ENCODE measurements at regions not wholly inside any gene's neighbourhood (a gene's known extent, or its start where the extent isn't known, plus 50 kb on each side); places are given as distances from the start of the nearest gene placed in this dataset.

DNA sequence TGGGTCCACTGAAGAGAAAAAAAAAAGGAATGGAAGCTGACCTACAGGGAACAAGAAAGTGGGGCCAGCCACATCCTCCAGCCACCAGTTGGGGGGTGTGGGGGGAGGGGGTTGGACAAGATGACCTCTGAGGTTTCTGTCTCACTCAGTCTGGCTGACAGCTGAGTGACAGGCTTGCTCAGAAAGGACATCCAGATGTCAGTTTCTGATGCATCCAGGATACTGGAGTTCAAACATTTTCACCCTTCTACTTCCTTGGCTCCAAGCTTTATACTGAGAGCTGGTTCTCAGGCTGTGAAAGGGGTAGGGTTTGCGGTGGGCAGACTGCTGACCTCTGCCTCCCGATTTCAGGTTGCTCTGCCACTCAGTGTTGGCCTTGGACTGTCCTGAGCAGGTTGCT lies 2178.3 kb downstream of the TP53TG3F start:
- Mint-ChIP-seq H3K9me3 (peaks cover 6% of the 10 kb centered on the region), H3K36me3 (no peaks in the 10 kb centered on the region), H3K27me3 (no peaks in the 10 kb centered on the region), H3K27ac (no peak overlapping the region), H3K4me3 (no peak overlapping the region), H3K4me1 (no peaks in the 10 kb centered on the region)
- DNase-seq: no peak

DNA sequence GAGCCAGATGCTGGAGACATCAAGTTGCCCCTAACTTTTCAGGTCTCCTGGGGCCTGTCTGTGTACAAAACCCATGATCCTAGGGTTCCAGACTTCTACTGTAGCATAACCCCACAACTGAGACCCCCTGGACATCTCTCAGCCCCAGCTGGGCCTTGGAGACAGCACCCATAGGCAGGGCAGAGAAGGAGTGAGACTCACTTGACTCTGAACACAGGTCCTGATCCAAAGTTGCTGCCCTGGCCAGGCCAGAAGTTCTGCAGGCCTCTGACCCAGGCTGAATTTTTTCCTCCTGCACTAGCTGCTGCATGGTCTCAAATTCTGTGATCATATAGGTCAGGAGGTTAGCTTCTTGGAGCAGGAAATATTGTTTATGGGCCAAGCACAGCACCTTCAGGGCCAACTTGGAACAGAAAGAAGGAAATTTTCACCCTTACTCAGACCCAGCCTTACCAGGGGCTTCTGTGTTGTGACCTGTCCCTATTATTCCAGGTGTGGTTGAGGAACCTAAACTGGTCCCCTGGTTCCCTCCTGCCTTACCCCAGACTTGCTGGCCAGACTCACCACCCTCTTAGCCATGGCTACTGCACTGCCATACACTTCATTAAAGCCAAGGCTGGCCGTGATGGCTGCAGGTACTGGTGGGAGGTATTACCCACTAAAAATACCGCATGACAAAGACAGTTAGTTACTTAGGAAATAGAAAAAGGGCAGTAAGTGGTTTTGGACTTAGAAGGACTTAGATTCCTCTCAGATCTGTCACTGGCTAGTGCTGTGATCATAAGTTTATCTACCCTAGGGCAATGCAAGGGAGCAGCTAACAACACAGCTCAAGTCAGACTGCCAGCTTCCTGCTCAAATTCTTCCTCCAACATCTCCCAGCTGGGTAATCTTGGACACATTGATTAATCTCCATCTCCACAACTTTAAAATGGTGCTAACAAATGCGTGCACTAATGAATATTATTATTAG lies 2180.1 kb downstream of the TP53TG3F start:
- Mint-ChIP-seq H3K9me3 (peaks cover 6% of the 10 kb centered on the region), H3K36me3 (no peaks in the 10 kb centered on the region), H3K27ac (no peak overlapping the region), H3K4me3 (no peak overlapping the region), H3K27me3 (no peaks in the 10 kb centered on the region), H3K4me1 (no peaks in the 10 kb centered on the region)
- no peak for DNase-seq

DNA sequence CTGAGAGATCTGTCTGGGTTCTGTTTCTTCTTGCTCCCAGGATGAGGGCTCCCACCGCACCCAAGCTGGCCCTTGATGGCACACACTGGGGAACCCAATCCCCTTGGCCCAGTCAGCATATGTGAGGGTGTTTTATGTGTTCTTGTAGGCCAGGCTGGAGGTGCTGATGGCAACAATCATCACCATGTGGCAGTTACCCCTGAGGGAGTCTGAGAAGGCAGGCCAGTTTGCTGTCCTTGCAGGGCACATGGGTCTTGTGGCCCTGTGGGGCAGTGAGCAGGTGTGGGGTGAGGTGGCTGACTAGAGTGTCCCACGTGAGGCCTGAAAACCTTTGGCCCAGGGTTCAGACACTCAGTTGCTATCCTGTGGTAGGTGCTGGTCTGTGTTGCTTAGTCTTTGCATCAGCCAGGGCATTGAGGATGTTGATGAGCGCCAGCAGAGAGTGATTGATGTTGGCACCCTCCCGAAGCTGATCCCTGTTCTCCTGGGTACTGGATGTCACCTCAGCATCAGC lies 2183.0 kb downstream of the TP53TG3F start:
- Mint-ChIP-seq H3K27me3 (no peaks in the 10 kb centered on the region), H3K9me3 (peaks cover 6% of the 10 kb centered on the region), H3K4me3 (no peak overlapping the region), H3K36me3 (no peaks in the 10 kb centered on the region), H3K4me1 (no peaks in the 10 kb centered on the region), H3K27ac (no peak overlapping the region)
- no peak for DNase-seq

DNA sequence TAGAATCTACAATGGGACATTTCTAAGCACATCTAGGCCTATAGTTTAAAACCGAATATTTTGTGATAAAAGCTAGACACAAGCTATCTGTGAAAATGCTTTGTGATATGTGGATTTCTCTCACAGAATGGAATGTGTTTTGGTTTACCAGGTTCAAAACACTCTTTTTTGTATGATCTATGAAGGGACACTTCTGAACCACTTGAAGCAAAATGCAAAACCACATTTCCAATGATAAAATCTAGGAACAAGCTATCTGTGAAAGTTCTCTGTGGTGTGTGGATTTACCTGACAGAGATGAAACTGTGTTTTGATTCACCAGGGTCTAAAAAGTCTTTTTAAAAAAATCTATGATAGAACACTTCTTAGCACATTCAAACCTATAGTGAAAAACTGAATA lies 2192.4 kb downstream of the TP53TG3F start:
- Mint-ChIP-seq H3K4me3 (no peak overlapping the region), H3K4me1 (no peaks in the 10 kb centered on the region), H3K36me3 (no peaks in the 10 kb centered on the region), H3K27ac (no peak overlapping the region), H3K9me3 (peaks cover 3% of the 10 kb centered on the region), H3K27me3 (no peaks in the 10 kb centered on the region)
- DNase-seq: no peak

DNA sequence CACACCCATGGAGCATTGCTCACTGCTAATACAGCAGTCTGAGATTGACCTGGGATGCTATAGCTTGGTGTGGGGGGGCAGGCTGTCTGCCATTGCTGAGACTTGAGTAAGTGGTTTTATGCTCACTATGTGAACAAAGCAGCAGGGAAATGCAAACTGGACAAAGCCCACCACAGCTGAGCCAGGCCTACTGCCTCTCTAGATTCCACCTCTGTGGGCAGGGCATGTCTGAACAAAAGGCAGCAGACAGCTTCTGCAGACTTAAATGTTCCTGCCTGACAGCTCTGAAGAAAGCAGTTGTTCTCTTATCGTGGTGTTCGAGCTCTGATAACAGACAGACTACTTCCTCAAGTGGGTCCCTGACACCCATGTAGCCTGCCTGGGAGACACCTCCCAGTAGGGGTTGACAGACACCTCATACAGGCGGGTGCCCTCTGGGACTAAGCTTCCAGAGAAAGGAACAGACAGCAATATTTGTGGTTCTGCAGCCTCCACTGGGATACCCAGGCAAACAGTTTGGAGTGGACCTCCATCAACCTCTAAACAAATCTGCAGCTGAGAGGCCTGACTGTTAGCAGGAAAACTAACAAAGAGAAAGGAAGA lies 2204.8 kb downstream of the TP53TG3F start:
- no peak for DNase-seq
- Mint-ChIP-seq H3K9me3 (peaks cover 16% of the 10 kb centered on the region), H3K4me1 (no peaks in the 10 kb centered on the region), H3K27ac (no peak overlapping the region), H3K36me3 (no peaks in the 10 kb centered on the region), H3K27me3 (no peaks in the 10 kb centered on the region), H3K4me3 (no peak overlapping the region)

DNA sequence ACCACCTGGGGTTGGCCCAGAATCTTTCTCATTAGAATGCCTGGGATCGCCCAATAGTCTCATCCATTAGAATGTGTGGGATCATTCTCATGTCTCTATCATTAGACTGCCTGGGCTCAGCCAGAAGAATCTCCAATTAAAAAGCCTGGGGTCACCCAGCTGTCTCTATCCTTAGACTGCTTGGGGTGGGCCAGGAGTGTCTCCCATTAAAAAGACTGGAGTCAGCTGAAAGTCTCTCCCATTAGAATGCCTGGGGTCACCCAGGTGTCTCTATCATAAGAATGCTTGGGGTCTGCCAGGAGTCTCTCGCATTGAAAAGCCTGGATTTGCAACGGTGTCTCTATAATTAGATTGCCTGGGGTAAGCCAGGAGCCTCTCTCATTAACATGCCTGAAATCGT lies 2225.7 kb downstream of the TP53TG3F start:
- H3K36me3 Mint-ChIP-seq: no peaks in the 10 kb centered on the region
- no peak overlapping the region for H3K27ac Mint-ChIP-seq
- H3K9me3 Mint-ChIP-seq: peaks cover 26% of the 10 kb centered on the region
- DNase-seq: no peak
- no peaks in the 10 kb centered on the region for H3K27me3 Mint-ChIP-seq
- H3K4me1 Mint-ChIP-seq: no peaks in the 10 kb centered on the region
- H3K4me3 Mint-ChIP-seq: no peak overlapping the region

DNA sequence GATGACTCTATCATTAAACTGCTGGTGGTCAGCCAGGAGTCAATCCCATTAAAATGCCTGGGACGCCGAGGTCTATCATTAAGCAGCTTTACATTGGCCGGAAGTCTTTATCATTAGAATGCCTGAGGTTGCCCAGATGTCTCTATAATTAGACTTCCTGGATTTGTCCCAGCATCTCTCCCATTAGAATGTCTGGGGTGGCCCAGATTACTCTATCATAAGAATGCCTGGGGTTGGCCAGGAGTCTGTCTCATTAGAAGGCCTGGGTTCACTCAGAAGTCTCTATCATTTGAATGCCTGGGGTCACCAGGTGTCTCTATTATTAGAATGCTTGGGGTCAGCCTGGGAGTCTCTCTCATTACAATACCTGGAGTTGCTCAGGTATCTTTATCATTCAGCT lies 2227.2 kb downstream of the TP53TG3F start:
- H3K27ac Mint-ChIP-seq: no peak overlapping the region
- H3K4me1 Mint-ChIP-seq: no peaks in the 10 kb centered on the region
- DNase-seq: no peak
- peaks cover 37% of the 10 kb centered on the region for H3K9me3 Mint-ChIP-seq
- H3K27me3 Mint-ChIP-seq: no peaks in the 10 kb centered on the region
- H3K4me3 Mint-ChIP-seq: no peak overlapping the region
- H3K36me3 Mint-ChIP-seq: no peaks in the 10 kb centered on the region

DNA sequence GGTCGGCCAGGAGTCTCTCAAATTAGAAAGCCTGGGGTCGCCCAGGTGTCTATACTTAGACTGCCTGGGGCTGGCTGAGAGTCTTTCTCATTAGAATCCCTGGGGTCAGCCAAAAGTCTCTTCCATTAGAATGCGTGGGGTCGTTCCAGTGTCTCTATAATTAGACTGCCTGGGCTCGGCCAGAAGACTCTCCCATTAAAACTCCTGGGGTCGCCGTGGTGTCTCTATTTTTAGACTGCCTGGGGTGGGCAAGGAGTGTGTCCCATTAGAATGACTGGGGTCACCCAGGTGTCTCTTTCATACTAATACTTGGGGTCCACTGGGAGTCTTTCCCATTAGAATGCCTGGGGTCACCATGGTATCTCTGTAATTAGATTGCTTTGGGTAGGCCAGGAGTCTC lies 2227.7 kb downstream of the TP53TG3F start:
- Mint-ChIP-seq H3K36me3 (no peaks in the 10 kb centered on the region), H3K27ac (no peak overlapping the region), H3K9me3 (peaks cover 40% of the 10 kb centered on the region), H3K27me3 (no peaks in the 10 kb centered on the region), H3K4me3 (no peak overlapping the region), H3K4me1 (no peaks in the 10 kb centered on the region)
- DNase-seq: no peak

DNA sequence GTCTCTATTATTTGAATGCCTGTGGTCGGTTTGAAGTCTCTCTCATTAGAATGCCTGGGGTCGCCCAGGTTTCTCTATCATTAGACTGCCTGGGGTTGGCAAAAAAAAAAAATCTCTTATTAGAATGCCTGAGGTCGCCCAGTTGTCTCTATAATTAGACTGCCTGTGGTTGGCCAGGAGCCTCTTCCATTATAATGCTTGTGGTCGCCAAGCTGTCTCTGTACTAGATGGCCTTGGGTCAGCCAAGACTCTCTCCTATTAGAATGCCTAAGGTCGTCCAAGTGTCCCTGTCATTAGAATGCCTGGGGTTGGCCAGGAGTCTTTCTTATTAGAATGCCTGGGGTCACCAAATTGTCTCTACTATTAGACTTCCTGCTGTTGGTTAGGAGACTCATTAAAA lies 2228.4 kb downstream of the TP53TG3F start:
- peaks cover 43% of the 10 kb centered on the region for H3K9me3 Mint-ChIP-seq

DNA sequence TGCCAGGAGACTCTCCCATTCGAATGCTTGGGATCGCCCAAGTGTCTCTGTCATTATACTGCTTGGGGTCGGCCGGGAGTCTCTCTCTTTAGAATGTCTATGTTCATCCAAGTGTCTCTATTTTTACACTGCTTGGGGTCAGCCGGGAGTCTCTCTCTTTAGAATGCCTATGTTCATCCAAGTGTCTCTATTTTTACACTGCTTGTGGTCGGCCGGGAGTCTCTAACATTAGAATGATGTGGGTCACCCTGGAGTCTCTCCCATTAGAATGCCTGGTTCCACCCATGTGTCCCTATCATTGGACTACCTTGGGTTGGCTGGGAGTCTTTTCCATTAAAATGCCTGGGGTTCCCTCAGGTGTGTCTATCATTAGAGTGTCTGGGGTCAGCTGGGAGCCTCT lies 2230.4 kb downstream of the TP53TG3F start:
- Mint-ChIP-seq H3K36me3 (no peaks in the 10 kb centered on the region), H3K9me3 (peaks cover 43% of the 10 kb centered on the region), H3K27me3 (no peaks in the 10 kb centered on the region), H3K4me1 (no peaks in the 10 kb centered on the region), H3K4me3 (no peak overlapping the region), H3K27ac (no peak overlapping the region)
- DNase-seq: no peak

More for the DNA sequence above, 2228.4 kb downstream of the TP53TG3F start:
- H3K4me3 Mint-ChIP-seq: no peak overlapping the region
- no peaks in the 10 kb centered on the region for H3K36me3 Mint-ChIP-seq
- H3K27ac Mint-ChIP-seq: no peak overlapping the region
- no peaks in the 10 kb centered on the region for H3K27me3 Mint-ChIP-seq
- no peak for DNase-seq
- H3K4me1 Mint-ChIP-seq: no peaks in the 10 kb centered on the region

DNA sequence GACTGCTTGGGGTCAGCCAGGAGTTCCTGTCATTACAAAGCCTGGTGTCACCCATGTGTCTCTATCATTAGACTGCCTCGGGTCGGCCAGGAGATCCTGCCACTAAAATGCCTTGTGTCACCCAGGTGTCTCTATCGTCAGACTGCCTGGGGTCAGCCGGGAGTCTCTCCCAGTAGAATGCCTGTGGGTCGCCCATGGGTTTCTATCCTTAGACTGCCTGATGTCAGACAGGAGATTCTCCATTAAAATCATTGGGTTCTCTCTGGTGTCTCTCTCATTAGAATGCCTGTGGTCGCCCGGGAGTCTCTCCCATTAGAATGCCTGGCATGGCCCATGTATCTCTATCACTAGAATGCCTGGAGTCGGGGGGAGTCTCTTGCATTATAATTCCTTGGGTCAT lies 2231.0 kb downstream of the TP53TG3F start:
- Mint-ChIP-seq H3K4me1 (no peaks in the 10 kb centered on the region), H3K36me3 (no peaks in the 10 kb centered on the region), H3K9me3 (peaks cover 48% of the 10 kb centered on the region)

DNA sequence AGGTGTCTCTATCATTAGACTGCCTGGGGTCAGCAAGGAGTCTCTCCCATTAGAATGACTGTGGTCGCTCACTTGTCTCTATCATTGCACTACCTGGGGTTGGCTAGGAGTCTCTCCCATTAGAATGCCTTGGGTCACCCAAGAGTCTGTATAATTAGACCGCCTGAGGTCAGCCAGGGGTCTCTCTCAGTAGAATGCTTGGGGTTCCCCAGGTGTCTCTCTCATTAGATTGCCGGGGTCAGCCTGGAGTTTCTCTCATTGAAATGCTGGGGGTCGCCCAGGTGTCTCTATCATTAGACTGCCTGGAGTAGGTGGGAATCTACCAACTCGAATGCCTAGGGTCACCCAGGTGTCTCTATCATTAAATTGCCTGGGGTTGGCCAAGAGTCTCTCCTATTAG lies 2231.6 kb downstream of the TP53TG3F start:
- Mint-ChIP-seq H3K27ac (no peak overlapping the region), H3K36me3 (no peaks in the 10 kb centered on the region), H3K4me1 (no peaks in the 10 kb centered on the region), H3K9me3 (peaks cover 48% of the 10 kb centered on the region), H3K27me3 (no peaks in the 10 kb centered on the region), H3K4me3 (no peak overlapping the region)
- DNase-seq: no peak

More for the DNA sequence above, 2231.0 kb downstream of the TP53TG3F start:
- no peak for DNase-seq
- Mint-ChIP-seq H3K27ac (no peak overlapping the region), H3K27me3 (no peaks in the 10 kb centered on the region), H3K4me3 (no peak overlapping the region)

DNA sequence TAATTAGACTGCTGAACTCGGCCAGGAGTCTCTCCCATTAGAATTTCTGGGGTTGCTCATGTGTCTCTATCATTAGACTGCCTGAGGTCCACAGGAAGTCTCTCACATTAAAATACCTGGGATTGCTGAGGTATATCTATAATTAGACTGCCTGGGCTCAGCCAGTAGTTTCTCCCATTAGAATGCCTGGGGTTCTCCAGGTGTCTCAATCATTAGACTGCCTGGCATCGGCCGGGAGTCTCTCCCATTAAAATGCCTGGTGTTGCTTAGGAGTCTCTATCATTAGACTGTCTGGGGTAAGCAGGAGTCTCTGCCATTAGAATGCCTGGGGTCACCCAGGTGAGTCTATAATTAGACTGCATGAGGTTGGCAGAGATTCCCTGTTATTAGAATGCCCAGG lies 2233.4 kb downstream of the TP53TG3F start:
- no peak for DNase-seq
- Mint-ChIP-seq H3K27ac (no peak overlapping the region), H3K9me3 (peaks cover 47% of the 10 kb centered on the region), H3K27me3 (no peaks in the 10 kb centered on the region), H3K4me3 (no peak overlapping the region), H3K36me3 (no peaks in the 10 kb centered on the region), H3K4me1 (no peaks in the 10 kb centered on the region)

DNA sequence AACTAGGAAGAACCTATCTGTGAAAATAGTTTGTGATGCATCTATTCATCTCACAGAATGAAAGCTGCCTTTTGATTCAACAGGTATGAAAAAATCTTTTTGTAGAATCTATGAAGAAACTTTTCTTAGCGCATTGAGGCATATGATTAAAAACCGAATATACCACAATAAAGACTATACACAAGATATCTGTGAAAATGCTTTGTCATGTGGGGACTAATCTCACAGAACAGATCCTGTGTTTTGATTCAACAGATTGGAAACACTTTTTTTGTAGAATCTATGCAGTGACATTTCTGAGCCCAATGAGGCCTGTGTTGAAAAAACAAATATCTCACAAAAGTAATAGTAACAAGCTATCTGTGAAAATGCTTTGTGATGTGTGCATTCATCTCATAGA lies 2247.5 kb downstream of the TP53TG3F start:
- no peak overlapping the region for H3K4me3 Mint-ChIP-seq
- H3K27me3 Mint-ChIP-seq: no peaks in the 10 kb centered on the region
- peaks cover 10% of the 10 kb centered on the region for H3K9me3 Mint-ChIP-seq
- H3K4me1 Mint-ChIP-seq: no peaks in the 10 kb centered on the region
- peaks cover 3% of the 10 kb centered on the region for H3K36me3 Mint-ChIP-seq
- no peak overlapping the region for H3K27ac Mint-ChIP-seq
- DNase-seq: no peak

DNA sequence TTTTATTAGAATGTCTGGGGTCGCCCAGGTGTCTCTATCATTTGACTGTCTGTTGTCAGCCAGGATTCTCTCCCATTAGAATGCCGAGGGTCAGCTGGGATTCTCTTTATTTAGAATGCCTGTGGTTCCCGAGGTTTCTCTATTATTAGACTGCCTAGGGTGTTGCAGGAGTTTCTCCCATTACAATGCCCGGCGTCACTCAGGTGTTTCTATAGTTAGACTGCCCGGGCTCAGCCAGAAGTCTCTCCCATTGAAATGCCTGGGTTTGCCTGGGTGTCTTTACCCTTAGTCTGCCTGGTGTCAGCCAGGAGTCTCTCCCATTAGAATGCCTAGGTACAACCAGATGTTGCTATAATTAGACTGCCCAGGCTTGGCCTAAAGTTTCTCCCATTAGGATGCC lies 2252.0 kb downstream of the TP53TG3F start:
- Mint-ChIP-seq H3K27ac (no peak overlapping the region), H3K4me3 (no peak overlapping the region), H3K27me3 (no peaks in the 10 kb centered on the region), H3K36me3 (no peaks in the 10 kb centered on the region), H3K9me3 (peaks cover 25% of the 10 kb centered on the region), H3K4me1 (no peaks in the 10 kb centered on the region)
- DNase-seq: no peak

DNA sequence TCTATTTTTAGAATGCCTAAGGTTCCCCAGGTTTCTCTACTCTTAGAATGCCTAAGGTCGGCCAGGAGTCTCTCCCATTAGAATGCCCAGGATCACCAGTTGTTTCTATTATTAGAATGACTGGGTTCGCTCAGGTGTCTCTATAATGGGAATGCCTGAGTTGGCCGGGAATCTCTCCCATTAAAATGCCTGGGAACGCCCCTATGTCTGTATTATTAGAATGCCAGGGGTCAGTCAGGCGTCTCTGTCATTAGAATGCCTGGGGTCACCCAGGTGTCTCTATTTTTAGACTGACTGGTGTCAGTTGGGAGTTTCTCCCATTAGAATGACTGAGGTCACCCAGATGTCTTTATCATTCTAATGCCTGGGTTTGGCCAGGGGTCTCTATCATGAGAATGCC lies 2252.5 kb downstream of the TP53TG3F start:
- Mint-ChIP-seq H3K27ac (no peak overlapping the region), H3K4me3 (no peak overlapping the region), H3K4me1 (no peaks in the 10 kb centered on the region), H3K27me3 (no peaks in the 10 kb centered on the region), H3K9me3 (peaks cover 25% of the 10 kb centered on the region), H3K36me3 (no peaks in the 10 kb centered on the region)
- no peak for DNase-seq

Data from activated naive CD8-positive, alpha-beta T cell treated with anti-CD3 and anti-CD28 coated beads for 36 hours (primary cell).